Kidney glomerular epithelial cell (primary cell): ENCODE measurements at regions not wholly inside any gene's neighbourhood (a gene's known extent, or its start where the extent isn't known, plus 50 kb on each side); places are given as distances from the start of the nearest gene placed in this dataset.

ENCODE experiments used
- DNase-seq: peaks from one replicate; lab custom pipeline; 2025; lab: John Stamatoyannopoulos, UW

- DNase-seq = no peak
Measured at GRCh38 chr4:13047591-13047990, 436.5 kb downstream of the RAB28 start.

DNA sequence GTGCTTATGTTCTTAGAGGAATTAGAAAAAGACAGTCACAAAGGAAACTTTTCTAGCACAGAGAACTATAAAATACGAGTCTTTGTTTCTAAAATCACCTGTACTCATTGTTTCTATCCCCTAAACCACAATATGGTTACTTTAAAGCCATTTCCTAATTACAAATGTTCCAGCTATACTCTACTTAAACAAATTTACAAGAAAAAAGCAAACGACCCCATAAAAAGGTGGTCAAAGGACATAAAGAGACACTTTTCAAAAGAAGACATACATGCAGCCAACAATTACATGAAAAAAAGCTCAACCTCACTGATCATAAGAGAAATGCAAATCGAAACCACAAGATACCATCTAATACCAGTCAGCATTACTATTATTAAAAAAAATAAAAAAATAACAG is 447.3 kb downstream of the RAB28 start:
- DNase-seq = no peak

DNA sequence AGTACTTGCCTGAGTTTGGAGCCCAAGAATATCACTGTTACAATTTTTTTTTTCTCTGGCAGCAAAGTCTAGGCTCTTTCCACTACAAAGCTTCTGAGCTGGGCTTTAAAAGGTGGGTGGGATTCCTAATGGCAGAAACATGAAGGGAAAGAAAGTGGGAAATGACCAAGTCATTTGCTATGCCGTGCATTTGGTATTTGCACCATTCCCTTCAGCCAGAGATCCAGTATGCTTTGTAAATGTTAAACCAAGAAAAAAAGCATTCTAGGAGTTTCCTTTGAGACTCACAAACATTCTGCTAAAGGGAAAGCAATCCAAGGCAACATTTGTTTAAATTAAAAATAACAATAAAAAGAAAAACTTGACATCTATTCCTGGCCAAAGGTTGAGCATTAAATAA is 451.2 kb downstream of the RAB28 start:
- no peak for DNase-seq

- DNase-seq = no peak
Measured at GRCh38 chr4:13024147-13025105, 459.7 kb downstream of the RAB28 start.

- no peak for DNase-seq
Measured at GRCh38 chr4:13007802-13008470, 476.2 kb downstream of the RAB28 start.

- no peak for DNase-seq
Measured at GRCh38 chr4:12993923-12994322, 490.2 kb downstream of the RAB28 start.

DNA sequence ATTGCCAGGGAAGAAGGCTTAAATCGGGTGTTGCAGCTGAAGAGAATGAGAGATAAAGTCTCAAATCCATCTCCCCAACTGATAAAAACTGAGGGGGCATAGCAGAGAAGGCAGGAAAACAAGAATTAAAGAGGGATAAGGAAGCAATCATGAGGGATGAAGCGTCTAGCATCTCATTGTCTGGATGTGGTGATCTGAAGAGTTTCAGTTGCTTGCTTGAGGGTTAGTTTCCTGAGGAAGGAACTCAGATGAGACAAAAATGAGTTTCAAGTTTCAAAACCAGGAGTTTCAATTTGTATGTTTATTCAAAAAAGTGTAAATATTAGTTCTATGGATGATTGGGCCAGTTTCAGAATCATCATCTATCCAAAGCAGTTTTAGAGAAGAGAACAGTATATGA is 496.9 kb downstream of the RAB28 start:
- DNase-seq = no peak

DNA sequence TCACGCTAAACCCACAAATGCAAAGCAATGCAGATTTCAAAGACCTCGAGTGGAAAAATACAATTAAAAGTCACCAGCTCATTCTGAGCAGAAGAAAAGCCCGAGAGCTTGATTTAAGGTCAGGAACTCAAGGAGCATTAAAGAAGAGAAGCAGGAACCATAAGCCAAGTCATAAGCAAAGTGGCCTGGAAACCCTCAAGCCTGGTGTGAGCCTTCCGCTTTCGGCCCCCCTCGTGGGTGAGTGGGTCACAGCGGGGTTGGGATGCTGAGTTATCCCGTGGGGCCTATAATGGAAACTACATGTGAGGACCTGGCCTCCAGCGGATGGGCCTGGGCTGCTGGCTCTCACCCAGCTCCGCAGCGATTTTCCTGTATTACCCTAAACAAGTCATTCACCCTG is 504.3 kb downstream of the RAB28 start:
- no peak for DNase-seq

GRCh38 chr4:12978310-12978709 is 505.8 kb downstream of the RAB28 start:
- no peak for DNase-seq

DNA sequence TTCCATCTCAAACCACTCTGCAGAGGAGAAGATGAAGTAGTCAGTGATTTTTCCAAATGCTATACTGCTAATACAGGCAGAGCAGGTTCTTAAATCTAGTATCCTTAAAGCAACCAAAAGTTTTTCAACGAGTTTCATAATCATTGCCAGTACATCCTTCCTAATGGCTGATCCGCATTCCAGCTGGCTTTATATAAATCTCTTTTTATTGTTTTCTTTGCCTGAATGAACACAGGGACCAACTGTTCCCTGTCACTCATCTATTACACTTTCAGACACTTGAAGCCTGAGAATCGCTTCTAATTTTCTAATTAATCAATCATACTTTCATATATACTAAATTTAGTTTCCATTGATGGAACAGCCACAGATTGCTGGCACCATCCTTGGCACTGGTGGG is 508.6 kb downstream of the RAB28 start:
- DNase-seq = no peak

GRCh38 chr4:12973522-12973921 is 510.6 kb downstream of the RAB28 start:
- no peak for DNase-seq

DNA sequence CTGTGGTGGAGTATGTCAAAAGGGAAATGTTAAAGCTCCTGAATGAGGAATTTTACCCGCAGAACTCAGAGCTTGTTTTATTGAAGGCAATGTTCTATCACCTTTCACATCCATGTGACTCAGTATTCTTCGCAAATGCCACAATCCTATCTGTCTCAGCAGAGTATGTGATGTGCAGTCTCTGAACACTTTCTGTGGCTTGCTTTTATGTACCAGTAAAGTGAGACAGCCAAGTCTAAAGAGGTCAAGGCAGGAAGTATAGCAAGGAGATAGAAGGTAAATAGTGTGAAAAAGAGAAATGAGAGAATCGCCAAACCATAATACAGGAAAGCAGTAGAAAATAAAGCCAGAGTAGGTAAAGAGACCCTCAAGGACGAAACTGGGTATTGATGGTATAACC is 515.8 kb downstream of the RAB28 start:
- DNase-seq = no peak

GRCh38 chr4:12966726-12967125 is 517.4 kb downstream of the RAB28 start:
- DNase-seq = no peak

GRCh38 chr4:12965334-12965733 is 518.8 kb downstream of the RAB28 start:
- DNase-seq = no peak

GRCh38 chr4:12963912-12964311 is 520.2 kb downstream of the RAB28 start:
- DNase-seq = no peak

DNA sequence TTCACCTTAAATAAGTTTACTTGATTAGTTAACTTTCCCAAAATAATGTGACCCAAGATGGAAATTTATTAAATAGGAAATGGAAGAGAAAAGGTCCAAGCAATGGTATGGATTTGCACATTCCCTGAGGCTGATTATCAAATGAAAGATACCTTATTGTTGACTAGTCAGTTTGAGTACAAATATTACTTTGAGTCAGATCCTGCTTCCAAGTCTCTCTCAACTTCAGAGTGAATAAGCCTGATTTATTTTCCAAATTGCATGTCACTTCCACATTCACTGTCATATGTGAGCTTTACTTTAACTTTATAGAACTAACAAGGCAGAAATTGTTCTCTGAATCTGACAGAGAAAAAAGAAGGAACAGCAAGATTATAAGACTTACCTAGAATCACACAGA is 520.8 kb downstream of the RAB28 start:
- no peak for DNase-seq

DNA sequence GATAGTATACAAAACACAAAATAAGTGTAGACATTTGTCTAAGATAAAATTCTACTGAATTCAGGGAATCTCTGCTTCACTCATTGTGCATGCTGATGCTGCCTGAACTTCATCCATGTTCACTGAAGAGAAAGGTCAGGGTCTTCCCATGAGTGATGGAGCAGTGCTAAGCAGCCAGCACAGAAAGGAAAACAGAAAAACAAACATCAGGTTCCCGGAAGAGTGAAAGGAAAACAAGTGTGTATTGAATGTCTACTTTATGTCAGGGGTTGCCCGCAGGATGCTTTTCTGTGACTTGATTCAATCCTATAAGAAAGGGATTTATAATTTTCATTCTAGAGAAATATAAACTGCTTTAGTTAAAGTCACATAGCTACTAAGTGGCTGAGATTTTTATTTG is 522.4 kb downstream of the RAB28 start:
- no peak for DNase-seq

- DNase-seq = no peak
Measured at GRCh38 chr4:12958436-12958835, 525.7 kb downstream of the RAB28 start.

DNA sequence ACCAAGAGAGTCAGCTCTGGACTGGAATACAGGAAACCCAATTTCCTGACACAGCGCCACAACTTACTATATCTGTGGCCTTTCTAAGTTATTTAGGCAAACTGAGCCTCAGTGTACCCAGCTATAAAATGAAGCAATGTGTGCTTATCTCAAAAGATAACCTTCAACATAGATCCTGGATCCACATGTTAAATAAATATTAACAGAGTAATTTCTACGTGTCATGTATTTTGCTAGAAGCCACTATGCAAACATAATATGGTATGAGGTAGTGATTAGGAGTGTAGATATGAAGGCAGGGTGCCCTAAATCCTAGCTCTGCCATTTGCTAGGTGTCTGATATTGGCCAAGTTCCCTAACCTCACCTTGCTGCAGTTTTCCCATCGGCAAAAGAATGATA is 527.0 kb downstream of the RAB28 start:
- DNase-seq = no peak

DNA sequence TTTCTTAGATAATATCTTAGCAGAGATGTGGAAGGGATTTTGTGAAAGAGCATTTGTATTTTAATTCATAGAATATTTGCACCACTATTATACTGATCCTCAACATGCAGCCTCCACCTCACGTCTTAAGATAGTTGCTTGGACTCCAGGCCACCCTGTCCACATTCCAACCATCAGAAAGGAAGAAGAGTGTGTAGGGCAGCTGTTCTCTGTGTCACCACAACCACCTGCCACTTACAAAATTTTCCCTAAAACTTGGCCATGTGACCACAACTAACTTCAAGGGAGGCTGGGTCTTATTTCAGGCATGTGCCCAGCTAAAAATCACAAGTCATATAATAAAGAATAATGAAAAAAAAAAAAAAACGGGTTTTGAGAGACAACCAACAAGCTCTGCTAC is 528.1 kb downstream of the RAB28 start:
- no peak for DNase-seq

DNA sequence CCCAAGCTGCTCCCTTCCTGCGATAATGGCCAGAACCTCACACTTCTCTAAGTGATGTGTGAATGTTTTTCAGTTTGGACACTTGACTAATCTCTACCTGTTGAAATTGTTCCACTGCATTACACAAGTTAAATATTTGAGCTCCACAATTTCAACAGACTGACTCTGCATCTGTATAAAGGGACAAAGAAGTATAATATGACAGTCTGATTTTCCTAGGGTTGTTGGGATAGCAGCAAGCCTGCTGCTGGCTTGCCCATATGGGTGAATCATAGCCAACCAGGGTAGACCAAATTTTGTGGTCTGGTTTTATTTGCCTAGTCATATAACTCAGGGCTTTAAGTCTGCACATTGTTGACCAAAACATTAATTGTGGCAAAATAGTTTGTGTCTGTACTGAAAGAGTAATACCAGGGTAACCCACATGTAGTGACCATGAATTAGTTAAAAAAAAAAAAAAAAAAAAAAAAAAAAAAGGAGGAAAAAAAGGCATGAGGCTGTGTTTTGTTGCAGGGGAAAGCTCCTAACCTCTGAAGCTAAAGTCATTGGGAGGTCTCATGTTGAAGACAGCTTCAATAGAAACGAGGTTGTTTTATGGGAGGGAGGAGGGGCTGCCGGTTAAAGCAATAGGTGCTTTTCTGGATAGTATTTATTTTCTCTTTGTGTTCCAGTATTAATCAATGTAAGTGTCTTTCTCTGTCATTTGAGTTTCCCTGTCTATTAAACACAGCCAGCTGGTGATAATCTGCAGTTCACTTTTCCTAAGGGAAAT is 534.2 kb downstream of the RAB28 start:
- DNase-seq = no peak

- no peak for DNase-seq
Measured at GRCh38 chr4:12943069-12943468, 541.1 kb downstream of the RAB28 start.

GRCh38 chr4:12933760-12934221 is 550.3 kb downstream of the RAB28 start:
- no peak for DNase-seq
